ENCODE measurements at regions not wholly inside any gene's neighbourhood (a gene's known extent, or its start where the extent isn't known, plus 50 kb on each side); places are given as distances from the start of the nearest gene placed in this dataset.
"Not testable (repeated sequence)": the region's sequence is repeated elsewhere in the genome, so short reads cannot be mapped to it uniquely, and the experiment has no call there.

GRCh38 chr5:34388754-34389153, 267.4 kb upstream of the RAI14 start:
- TF ChIP-seq CTCF (IDR thresholded peaks at IDR 0.05; ENCODE audit: insufficient read depth, low read length); POLR2AphosphoS5 (IDR thresholded peaks at IDR 0.05; ENCODE audit: low read depth); REST (IDR thresholded peaks at IDR 0.05; ENCODE audit: insufficient replicate concordance, low read depth): not testable (repeated sequence)

Data from HL-60 (cell line).